CD4-positive, CD25-positive, alpha-beta regulatory T cell (primary cell): ENCODE measurements at regions not wholly inside any gene's neighbourhood (a gene's known extent, or its start where the extent isn't known, plus 50 kb on each side); places are given as distances from the start of the nearest gene placed in this dataset.
"Not testable (repeated sequence)": the region's sequence is repeated elsewhere in the genome, so short reads cannot be mapped to it uniquely, and the experiment has no call there.

Source experiments
- ATAC-seq, 2 donors: fragments of 150-1000 bp; cut with Tn5 transposase; one replicate each; pipeline ENCODE4 v1.10.0; 2021; ENCODE audit warnings: low read depth in 2 of 2, moderate number of reproducible peaks in 2 of 2, moderate library complexity in 1 of 2
- DNase-seq, 3 donors: peaks; one replicate each; pipeline versions ENCODE4 v3.0.0 to v3.0.0-alpha.2; 2012 to 2022; ENCODE audit warnings: mixed read lengths in 1 of 3
- H3K27ac ChIP-seq: one replicate; pipeline ENCODE4 v1.7.0; 2013; ENCODE audit warnings: mild to moderate bottlenecking, low read length; ENCODE audit not compliant: insufficient read depth, poor library complexity, severe bottlenecking
- H3K27me3 ChIP-seq: one replicate; pipeline ENCODE4 v1.7.0; 2013; ENCODE audit warnings: low read length; ENCODE audit not compliant: control insufficient read depth, insufficient read depth
- H3K36me3 ChIP-seq: one replicate; pipeline ENCODE4 v1.7.0; 2013; ENCODE audit warnings: mild to moderate bottlenecking, low read length, moderate library complexity; ENCODE audit not compliant: control insufficient read depth, insufficient read depth
- H3K4me1 ChIP-seq: 2 replicates; pipeline ENCODE4 v1.7.0; 2013; ENCODE audit warnings: mild to moderate bottlenecking, low read length; ENCODE audit not compliant: insufficient read depth, control insufficient read depth, poor library complexity, severe bottlenecking
- H3K4me3 ChIP-seq: one replicate; pipeline ENCODE4 v1.7.0; 2013; ENCODE audit warnings: low read depth, mild to moderate bottlenecking, low read length, moderate library complexity
- H3K9me3 ChIP-seq, 2 experiments: 1 replicate in 1 of 2; 2 replicates in 1 of 2; pipeline ENCODE4 v1.7.0; 2013; ENCODE audit warnings: low read length in 2 of 2, mild to moderate bottlenecking in 1 of 2, moderate library complexity in 1 of 2; ENCODE audit not compliant: control insufficient read depth in 2 of 2
- H3K27ac Mint-ChIP-seq, 3 donors: one replicate each; pipeline ENCODE4 v1.8.0; 2020 to 2022; ENCODE audit warnings: mild to moderate bottlenecking in 3 of 3, mixed read lengths in 3 of 3, moderate library complexity in 2 of 3
- H3K27me3 Mint-ChIP-seq: one replicate; pipeline ENCODE4 v1.8.0; 2022; ENCODE audit warnings: mild to moderate bottlenecking, mixed read lengths
- H3K36me3 Mint-ChIP-seq: one replicate; pipeline ENCODE4 v1.8.0; 2020; ENCODE audit warnings: mixed read lengths
- H3K4me1 Mint-ChIP-seq, 4 donors: one replicate each; pipeline ENCODE4 v1.8.0; 2020 to 2022; ENCODE audit warnings: mixed read lengths in 4 of 4, mild to moderate bottlenecking in 1 of 4
- H3K4me3 Mint-ChIP-seq, 4 donors: one replicate each; pipeline ENCODE4 v1.8.0; 2020 to 2022; ENCODE audit warnings: mild to moderate bottlenecking in 4 of 4, mixed read lengths in 4 of 4, moderate library complexity in 3 of 4
- H3K9me3 Mint-ChIP-seq, 7 donors: one replicate each; pipeline ENCODE4 v1.8.0; 2020 to 2022; ENCODE audit warnings: mixed read lengths in 7 of 7, mild to moderate bottlenecking in 3 of 7, moderate library complexity in 2 of 7

DNA sequence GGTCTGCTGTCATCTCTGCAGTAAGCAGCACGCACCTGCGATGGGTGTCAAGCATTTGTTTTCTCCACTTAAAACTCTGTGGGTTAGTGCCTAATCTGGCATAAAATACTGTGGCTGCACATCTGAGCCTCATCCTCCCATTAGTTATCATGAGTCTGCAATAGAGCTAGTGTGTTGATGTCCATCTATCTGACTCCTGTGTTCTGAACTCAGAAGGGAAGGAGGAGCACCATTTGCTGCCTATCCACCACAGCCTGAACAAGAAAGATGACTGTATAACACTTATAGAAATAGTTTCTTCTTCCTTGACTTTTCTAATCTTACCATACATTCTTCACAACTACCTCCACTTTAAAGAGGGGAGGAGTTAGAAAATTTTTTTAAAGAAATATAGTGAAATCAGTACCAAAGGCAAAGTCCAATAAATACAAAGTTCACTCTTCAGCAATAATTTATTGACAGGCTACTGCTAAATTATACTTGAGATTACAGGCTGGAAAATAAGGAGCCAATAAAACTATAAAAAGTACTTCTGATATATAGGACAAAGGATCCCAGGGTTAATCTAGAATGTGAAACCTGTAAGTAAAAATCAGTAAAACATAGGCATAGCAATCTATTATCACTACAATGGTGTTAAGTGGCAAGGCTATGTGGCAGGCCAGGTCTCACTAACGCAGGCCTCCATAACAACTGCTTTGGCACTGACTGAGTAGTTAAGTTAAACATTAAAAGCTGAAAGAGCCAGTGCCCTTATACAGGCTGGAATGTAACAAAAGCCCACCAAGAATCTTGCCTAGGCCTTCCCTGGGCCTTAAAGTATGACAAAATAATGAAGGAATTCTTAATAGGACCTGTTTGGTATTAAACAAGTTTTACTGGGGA lies 70.2 kb downstream of the LGALS9C start:
- H3K9me3 ChIP-seq, H3K36me3 ChIP-seq, ATAC-seq, H3K27ac ChIP-seq, H3K4me3 Mint-ChIP-seq, H3K27me3 ChIP-seq, H3K4me1 ChIP-seq, H3K27ac Mint-ChIP-seq, H3K4me3 ChIP-seq, H3K9me3 Mint-ChIP-seq, H3K27me3 Mint-ChIP-seq, DNase-seq, H3K4me1 Mint-ChIP-seq, H3K36me3 Mint-ChIP-seq: not testable (repeated sequence)

DNA sequence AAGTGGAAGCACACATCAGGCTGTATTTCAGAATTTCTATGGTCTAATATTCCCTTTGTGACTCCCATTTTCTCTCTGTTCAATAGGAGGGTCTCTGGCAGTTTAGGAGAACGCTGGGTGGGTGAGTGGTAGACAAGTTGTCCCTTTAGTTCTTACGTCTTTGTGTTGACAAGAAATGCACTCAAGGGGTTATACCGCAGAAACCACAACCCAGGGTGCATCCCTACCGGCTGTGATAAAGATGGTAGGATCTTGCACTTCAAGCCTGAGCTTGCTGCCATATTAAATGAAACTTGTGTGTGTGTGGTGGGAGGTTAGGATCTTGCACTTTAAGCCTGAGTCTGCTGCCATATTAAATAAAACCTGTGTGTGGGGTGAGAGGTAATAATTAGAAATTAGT lies 80.5 kb downstream of the LGALS9C start:
- ATAC-seq = not testable (repeated sequence)

DNA sequence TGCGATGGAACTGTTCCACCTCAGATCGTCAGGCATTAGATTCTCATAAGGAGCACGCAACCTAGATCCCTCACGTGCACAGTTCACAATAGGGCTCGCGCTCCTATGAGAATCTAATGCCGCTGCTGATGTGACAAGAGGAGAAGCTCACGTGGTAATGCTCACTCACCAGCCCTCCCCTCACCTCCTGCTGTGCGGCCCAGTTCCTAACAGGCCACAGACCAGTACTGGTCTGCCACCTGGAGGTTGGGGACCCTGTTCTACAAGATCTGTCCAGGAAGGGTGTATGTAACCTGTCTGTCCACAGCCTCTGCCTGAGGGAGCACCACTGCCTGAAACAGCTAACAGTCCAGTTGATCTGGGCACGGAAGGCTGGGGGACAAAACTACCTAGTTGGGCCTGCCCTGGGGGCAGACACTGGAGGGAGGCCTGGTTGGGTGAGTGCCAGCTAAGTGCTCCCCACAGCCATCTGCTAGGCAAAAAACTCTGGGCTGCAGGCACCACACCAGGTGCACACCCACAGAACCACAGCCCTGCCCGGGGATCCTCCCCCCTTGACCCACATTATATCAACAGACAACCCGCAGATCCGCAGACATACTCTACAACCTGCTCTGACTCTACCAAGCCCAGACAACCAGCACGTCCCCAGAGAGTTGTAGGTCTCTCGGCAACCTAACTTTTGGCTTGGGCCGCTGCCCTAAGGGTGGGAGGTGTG lies 80.7 kb downstream of the TBC1D28 start:
- H3K4me1 ChIP-seq, H3K9me3 Mint-ChIP-seq, H3K4me3 ChIP-seq, H3K9me3 ChIP-seq, H3K27me3 Mint-ChIP-seq, H3K27me3 ChIP-seq, H3K27ac ChIP-seq, H3K36me3 ChIP-seq, H3K36me3 Mint-ChIP-seq: not testable (repeated sequence)
- ATAC-seq (peak; percentile 61 to 66), DNase-seq (peak in 2 of 3 donors; percentile 16 to 39)
- Mint-ChIP-seq H3K4me3 (peak overlapping the region in 2 of 4 donors; percentile 39 to 77), H3K27ac (peak overlapping the region in 2 of 3 donors; percentile 14 to 56), H3K4me1 (peaks cover 3 to 13% (median 6%) of the 10 kb centered on the region in 4 donors)

More for the DNA sequence above, 80.5 kb downstream of the LGALS9C start:
- H3K27me3 ChIP-seq, H3K36me3 ChIP-seq, H3K4me1 ChIP-seq, H3K4me1 Mint-ChIP-seq, H3K9me3 ChIP-seq, H3K4me3 Mint-ChIP-seq, H3K27ac Mint-ChIP-seq, H3K36me3 Mint-ChIP-seq, H3K27ac ChIP-seq, H3K27me3 Mint-ChIP-seq, H3K9me3 Mint-ChIP-seq, DNase-seq, H3K4me3 ChIP-seq: not testable (repeated sequence)

DNA sequence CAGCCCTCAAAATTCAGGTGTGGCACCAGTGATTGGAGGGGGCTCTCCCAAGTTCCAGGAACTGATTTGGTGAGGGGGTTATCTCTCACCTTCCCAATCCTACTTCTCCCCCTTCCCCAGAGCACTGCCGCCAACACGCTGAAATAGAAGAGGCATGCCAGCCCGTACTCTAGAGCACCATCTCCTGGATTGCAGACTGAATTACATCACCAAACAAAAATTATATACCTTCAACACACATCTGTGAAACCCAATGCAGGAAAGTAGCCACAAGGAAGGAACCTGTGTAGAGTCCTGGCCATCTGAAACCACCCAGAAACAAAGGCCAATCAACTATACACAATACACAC lies 80.1 kb downstream of the TBC1D28 start:
- H3K36me3 Mint-ChIP-seq = not testable (repeated sequence)
- peak; percentile 63 to 74 for ATAC-seq

DNA sequence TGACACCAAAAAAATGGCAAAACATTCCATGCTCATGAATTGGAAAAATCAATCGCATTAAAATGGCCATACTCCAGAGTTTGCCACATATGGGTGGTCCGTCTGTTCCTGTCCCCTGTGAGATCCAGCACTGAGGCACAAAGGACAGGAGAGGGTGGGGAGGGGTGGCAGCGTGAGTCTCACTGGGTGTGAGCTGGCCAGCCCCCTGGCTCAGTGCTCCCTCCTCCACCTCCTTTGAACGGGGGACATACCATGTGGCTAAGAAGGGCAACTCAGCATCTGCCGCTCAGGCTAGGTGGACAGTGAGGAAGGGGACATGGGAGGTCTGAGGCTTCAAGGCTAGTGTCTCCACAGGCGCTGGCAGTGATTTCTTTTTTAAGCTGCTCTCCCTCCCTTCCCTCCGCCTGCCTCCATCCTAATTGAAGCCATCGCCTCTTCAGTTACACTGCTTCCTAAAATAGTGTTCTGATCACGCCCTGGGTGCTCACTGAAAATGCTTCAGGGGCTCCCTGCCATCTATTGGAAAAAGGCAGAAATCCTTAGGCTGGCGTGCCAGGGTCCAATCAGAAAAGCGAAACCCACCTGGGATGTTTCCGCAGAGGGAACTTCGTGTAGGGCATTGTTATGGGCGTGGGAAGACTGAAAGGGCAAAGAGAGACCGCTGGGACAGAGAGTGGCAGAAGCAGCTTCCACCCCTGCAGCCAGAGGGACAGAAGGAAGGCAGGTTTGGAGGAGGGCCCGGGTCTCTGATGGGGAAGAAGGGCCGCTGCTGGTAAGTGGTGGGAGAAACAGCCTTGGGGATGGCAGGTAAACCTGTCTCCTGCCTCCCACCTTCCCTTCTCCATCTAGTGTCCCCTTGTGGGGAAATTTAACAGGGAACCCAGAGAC lies 75.8 kb downstream of the TBC1D28 start:
- H3K27ac ChIP-seq, H3K4me1 ChIP-seq, H3K27me3 ChIP-seq, H3K4me3 Mint-ChIP-seq, H3K27ac Mint-ChIP-seq, DNase-seq, ATAC-seq, H3K9me3 ChIP-seq, H3K36me3 ChIP-seq, H3K9me3 Mint-ChIP-seq, H3K4me3 ChIP-seq: not testable (repeated sequence)
- Mint-ChIP-seq H3K4me1 (peaks cover 5 to 17% (median 6%) of the 10 kb centered on the region in 4 donors), H3K36me3 (peaks cover 11% of the 10 kb centered on the region), H3K27me3 (peaks cover 26% of the 10 kb centered on the region)

More for the DNA sequence above, 80.1 kb downstream of the TBC1D28 start:
- not testable (repeated sequence) for H3K9me3 Mint-ChIP-seq, H3K27me3 Mint-ChIP-seq, H3K9me3 ChIP-seq, H3K27me3 ChIP-seq, H3K36me3 ChIP-seq, H3K27ac ChIP-seq, H3K4me1 ChIP-seq, H3K4me3 ChIP-seq
- H3K4me3 Mint-ChIP-seq = peak overlapping the region in 2 of 4 donors; percentile 39 to 77
- H3K4me1 Mint-ChIP-seq = peaks cover 3 to 15% (median 6%) of the 10 kb centered on the region in 4 donors
- peak; percentile 9 to 54 (median 52) for DNase-seq
- H3K27ac Mint-ChIP-seq = peak overlapping the region in 1 of 3 donors; percentile 14

DNA sequence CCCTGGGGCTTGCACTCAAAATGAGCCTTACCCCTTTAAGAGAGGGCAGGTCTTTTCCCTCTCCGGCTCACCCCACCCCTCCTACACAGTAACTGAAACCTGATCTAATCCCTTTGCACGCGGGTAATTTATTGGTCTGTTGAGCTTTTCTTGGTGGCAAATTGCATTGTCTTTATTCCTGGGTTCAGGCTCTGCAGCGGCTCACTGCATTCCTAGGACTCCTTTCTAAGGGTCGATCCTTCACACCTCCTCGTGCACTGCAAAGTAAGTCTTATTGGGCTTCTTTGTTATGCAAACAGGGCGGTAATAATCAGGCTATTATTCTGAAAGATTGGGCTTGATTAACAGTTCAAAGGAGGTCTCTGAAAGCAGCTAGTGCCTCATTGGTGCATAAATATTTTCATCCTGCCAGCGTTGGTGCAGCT lies 74.7 kb downstream of the TBC1D28 start:
- H3K4me3 ChIP-seq, H3K27me3 ChIP-seq, H3K9me3 Mint-ChIP-seq, H3K27ac Mint-ChIP-seq, H3K9me3 ChIP-seq, DNase-seq, ATAC-seq, H3K36me3 ChIP-seq, H3K27ac ChIP-seq, H3K4me1 ChIP-seq, H3K4me1 Mint-ChIP-seq: not testable (repeated sequence)
- H3K4me3 Mint-ChIP-seq = peak overlapping the region in 1 of 4 donors; percentile 86
- H3K36me3 Mint-ChIP-seq = peaks cover 13% of the 10 kb centered on the region
- peaks cover 27% of the 10 kb centered on the region for H3K27me3 Mint-ChIP-seq

DNA sequence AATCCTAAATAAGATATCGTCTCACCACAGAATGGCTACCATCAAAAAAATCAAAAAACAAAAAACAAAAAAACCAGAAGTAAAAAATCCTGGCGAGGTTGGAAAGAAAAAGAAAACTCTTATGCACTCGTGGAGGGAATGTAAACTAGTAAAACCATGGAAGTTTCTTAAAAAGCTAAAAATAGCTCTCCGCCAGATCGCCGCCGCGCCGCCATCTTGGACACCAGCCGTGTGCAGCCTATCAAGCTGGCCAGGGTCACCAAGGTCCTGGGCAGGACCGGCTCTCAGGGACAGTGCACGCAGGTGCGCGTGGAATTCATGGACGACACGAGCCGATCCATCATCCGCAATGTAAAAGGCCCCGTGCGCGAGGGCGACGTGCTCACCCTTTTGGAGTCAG lies 71.7 kb downstream of the TBC1D28 start:
- not testable (repeated sequence) for H3K27ac Mint-ChIP-seq, H3K36me3 ChIP-seq, H3K4me1 Mint-ChIP-seq, H3K4me1 ChIP-seq, H3K4me3 Mint-ChIP-seq, ATAC-seq, H3K9me3 ChIP-seq, H3K27ac ChIP-seq, H3K27me3 ChIP-seq, DNase-seq, H3K4me3 ChIP-seq, H3K9me3 Mint-ChIP-seq
- peaks cover 13% of the 10 kb centered on the region for H3K36me3 Mint-ChIP-seq
- peaks cover 27% of the 10 kb centered on the region for H3K27me3 Mint-ChIP-seq
